ENCODE measurements at regions not wholly inside any gene's neighbourhood (a gene's known extent, or its start where the extent isn't known, plus 50 kb on each side); places are given as distances from the start of the nearest gene placed in this dataset.

GRCh38 chr2:83572400-83572799 lies 886.7 kb downstream of the SUCLG1 start:
- DNase-seq (ENCODE audit: low spot score): no peak
- Histone ChIP-seq H3K27ac (no peak overlapping the region), H3K4me3 (no peak overlapping the region)
- no peak for TF ChIP-seq CTCF (IDR thresholded peaks at IDR 0.05)

- no peak overlapping the region for H3K4me3 ChIP-seq
- no peak for DNase-seq (ENCODE audit: low spot score)
- TF ChIP-seq CTCF (IDR thresholded peaks at IDR 0.05): no peak
- no peak overlapping the region for H3K27ac ChIP-seq
Measured at GRCh38 chr2:83567551-83567950, 891.5 kb downstream of the SUCLG1 start.

- no peak for TF ChIP-seq CTCF (IDR thresholded peaks at IDR 0.05)
- DNase-seq (ENCODE audit: low spot score): no peak
- Histone ChIP-seq H3K4me3 (no peak overlapping the region), H3K27ac (no peak overlapping the region)
Measured at GRCh38 chr2:83565626-83566025, 893.5 kb downstream of the SUCLG1 start.

GRCh38 chr2:83565181-83565580 lies 893.9 kb downstream of the SUCLG1 start:
- Histone ChIP-seq H3K27ac (no peak overlapping the region), H3K4me3 (no peak overlapping the region)
- DNase-seq (ENCODE audit: low spot score): no peak
- no peak for TF ChIP-seq CTCF (IDR thresholded peaks at IDR 0.05)

GRCh38 chr2:83561592-83561991 lies 897.5 kb downstream of the SUCLG1 start:
- TF ChIP-seq CTCF (IDR thresholded peaks at IDR 0.05): no peak
- no peak overlapping the region for H3K4me3 ChIP-seq
- H3K27ac ChIP-seq: no peak overlapping the region
- no peak for DNase-seq (ENCODE audit: low spot score)

GRCh38 chr2:83536556-83536955 lies 922.5 kb downstream of the SUCLG1 start:
- TF ChIP-seq CTCF (IDR thresholded peaks at IDR 0.05): no peak
- no peak for DNase-seq (ENCODE audit: low spot score)
- Histone ChIP-seq H3K27ac (no peak overlapping the region), H3K4me3 (no peak overlapping the region)

GRCh38 chr2:83534416-83534815 lies 924.7 kb downstream of the SUCLG1 start:
- no peak for DNase-seq (ENCODE audit: low spot score)
- TF ChIP-seq CTCF (IDR thresholded peaks at IDR 0.05): no peak
- Histone ChIP-seq H3K4me3 (no peak overlapping the region), H3K27ac (no peak overlapping the region)

Measured in coronary artery (tissue), 2 donors.